Keratinocyte (primary cell): ENCODE measurements at regions not wholly inside any gene's neighbourhood (a gene's known extent, or its start where the extent isn't known, plus 50 kb on each side); places are given as distances from the start of the nearest gene placed in this dataset.

Experiments
- EZH2 ChIP-seq: IDR thresholded peaks from one replicate; pipeline ENCODE4 v1.6.1; 2012; ENCODE audit warnings: inconsistent platforms, mild to moderate bottlenecking, low read length, moderate library complexity
- TF ChIP-seq, protein P1 (sequence below), 3 experiments: IDR thresholded peaks in 1 of 3; conservative IDR thresholded peaks in 1 of 3; optimal IDR thresholded peaks in 1 of 3; 2 replicates in 2 of 3; 3 replicates in 1 of 3; pipeline versions ENCODE3 to v1.5.1; 2011; ENCODE audit warnings: low read length in 3 of 3, mild to moderate bottlenecking in 3 of 3, moderate library complexity in 2 of 3, control low read depth in 1 of 3, inconsistent platforms in 1 of 3; ENCODE audit not compliant: insufficient read depth in 2 of 3; ENCODE audit errors: extremely low read depth in 1 of 3

DNA sequence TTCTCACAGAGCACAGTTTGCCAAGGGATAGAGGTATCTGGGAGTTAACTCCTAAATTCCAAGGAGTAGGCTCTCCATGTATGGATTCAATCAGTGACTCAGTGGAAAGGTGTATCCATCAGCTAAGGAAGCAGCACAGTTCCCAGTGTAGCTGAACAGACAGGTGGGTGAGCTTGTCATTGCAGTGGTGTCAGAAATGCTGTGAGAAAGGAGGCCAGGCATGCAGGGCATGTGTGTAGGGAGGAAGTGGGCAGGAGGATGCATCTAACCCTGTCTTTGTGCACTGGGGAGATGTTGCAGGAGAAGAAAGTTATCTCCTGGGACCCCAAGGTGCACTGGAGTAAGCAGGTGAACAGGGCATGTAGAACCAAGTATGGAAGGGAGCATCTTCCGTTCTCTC is 539.0 kb downstream of the VRK1 start:
- TF ChIP-seq, protein P1, sequence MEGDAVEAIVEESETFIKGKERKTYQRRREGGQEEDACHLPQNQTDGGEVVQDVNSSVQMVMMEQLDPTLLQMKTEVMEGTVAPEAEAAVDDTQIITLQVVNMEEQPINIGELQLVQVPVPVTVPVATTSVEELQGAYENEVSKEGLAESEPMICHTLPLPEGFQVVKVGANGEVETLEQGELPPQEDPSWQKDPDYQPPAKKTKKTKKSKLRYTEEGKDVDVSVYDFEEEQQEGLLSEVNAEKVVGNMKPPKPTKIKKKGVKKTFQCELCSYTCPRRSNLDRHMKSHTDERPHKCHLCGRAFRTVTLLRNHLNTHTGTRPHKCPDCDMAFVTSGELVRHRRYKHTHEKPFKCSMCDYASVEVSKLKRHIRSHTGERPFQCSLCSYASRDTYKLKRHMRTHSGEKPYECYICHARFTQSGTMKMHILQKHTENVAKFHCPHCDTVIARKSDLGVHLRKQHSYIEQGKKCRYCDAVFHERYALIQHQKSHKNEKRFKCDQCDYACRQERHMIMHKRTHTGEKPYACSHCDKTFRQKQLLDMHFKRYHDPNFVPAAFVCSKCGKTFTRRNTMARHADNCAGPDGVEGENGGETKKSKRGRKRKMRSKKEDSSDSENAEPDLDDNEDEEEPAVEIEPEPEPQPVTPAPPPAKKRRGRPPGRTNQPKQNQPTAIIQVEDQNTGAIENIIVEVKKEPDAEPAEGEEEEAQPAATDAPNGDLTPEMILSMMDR (optimal IDR thresholded peaks at IDR 0.05 in 1 of 3, IDR thresholded peaks at IDR 0.05 in 1 of 3, conservative IDR thresholded peaks at IDR 0.05 in 1 of 3; ENCODE audit: extremely low read depth in 1 of 3, insufficient read depth in 2 of 3, low read length in 3 of 3) = no peak
- TF ChIP-seq EZH2 = no peak
